ENCODE measurements at regions not wholly inside any gene's neighbourhood (a gene's known extent, or its start where the extent isn't known, plus 50 kb on each side); places are given as distances from the start of the nearest gene placed in this dataset.

DNA sequence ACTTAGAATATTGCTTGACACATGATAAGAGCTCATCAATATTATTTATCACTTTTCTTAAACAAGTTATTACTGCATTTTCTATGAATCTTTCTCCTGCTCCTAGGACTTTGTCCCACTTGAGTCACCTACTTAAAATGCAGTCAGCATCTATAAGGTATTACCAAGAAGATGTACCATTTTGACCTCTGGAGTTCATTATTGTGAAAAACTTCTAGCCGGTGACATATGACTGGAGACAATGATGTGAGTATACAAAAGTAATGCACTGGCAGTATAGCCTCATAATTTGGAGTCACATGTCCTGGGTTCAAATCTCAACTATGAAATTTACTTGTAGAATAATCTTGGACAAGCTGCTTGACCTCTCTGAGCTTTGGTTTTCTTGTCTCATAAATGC, 278.5 kb downstream of the PLPP3 start:
- no peaks in the 10 kb centered on the region for H3F3A ChIP-seq (ENCODE audit: insufficient read depth, low read length)
- TF ChIP-seq CTCF (IDR thresholded peaks at IDR 0.05; ENCODE audit: low read length) (no peak), EZH2 (IDR thresholded peaks at IDR 0.05; ENCODE audit: borderline replicate concordance, low read length) (no peak)
- no peak overlapping the region for H3K4me2 ChIP-seq (ENCODE audit: low read length)
- H3K9me3 ChIP-seq (ENCODE audit: low read length) = no peaks in the 10 kb centered on the region
- H3K9me2 ChIP-seq (ENCODE audit: low read depth, low read length) = no peaks in the 10 kb centered on the region
- H3K27ac ChIP-seq (ENCODE audit: low read depth, low read length, poor library complexity, severe bottlenecking) = no peak overlapping the region
- no peaks in the 10 kb centered on the region for H3K36me3 ChIP-seq (ENCODE audit: insufficient read depth, low read length)
- no peak overlapping the region for H3K4me3 ChIP-seq (ENCODE audit: low read depth, low read length, poor library complexity, severe bottlenecking)
- H3K27me3 ChIP-seq (ENCODE audit: insufficient read depth, low read length) = no peaks in the 10 kb centered on the region
- H2AFZ ChIP-seq (ENCODE audit: low read length) = no peak overlapping the region
- no peak overlapping the region for H3K9ac ChIP-seq (ENCODE audit: low read length)
- no peaks in the 10 kb centered on the region for H3K79me2 ChIP-seq (ENCODE audit: insufficient read depth, low read length)
- H3K4me1 ChIP-seq (ENCODE audit: insufficient read depth, low read length, severe bottlenecking) = no peaks in the 10 kb centered on the region
- H4K20me1 ChIP-seq (ENCODE audit: insufficient read depth, low read length) = no peaks in the 10 kb centered on the region

- Histone ChIP-seq H4K20me1 (ENCODE audit: insufficient read depth, low read length) (no peaks in the 10 kb centered on the region), H3K79me2 (ENCODE audit: insufficient read depth, low read length) (no peaks in the 10 kb centered on the region), H3K9me2 (ENCODE audit: low read depth, low read length) (no peaks in the 10 kb centered on the region), H3F3A (ENCODE audit: insufficient read depth, low read length) (no peaks in the 10 kb centered on the region), H3K4me1 (ENCODE audit: insufficient read depth, low read length, severe bottlenecking) (no peaks in the 10 kb centered on the region), H3K27me3 (ENCODE audit: insufficient read depth, low read length) (no peaks in the 10 kb centered on the region), H2AFZ (ENCODE audit: low read length) (no peak overlapping the region), H3K9ac (ENCODE audit: low read length) (no peak overlapping the region), H3K4me3 (ENCODE audit: low read depth, low read length, poor library complexity, severe bottlenecking) (no peak overlapping the region), H3K27ac (ENCODE audit: low read depth, low read length, poor library complexity, severe bottlenecking) (no peak overlapping the region), H3K9me3 (ENCODE audit: low read length) (no peaks in the 10 kb centered on the region), H3K4me2 (ENCODE audit: low read length) (no peak overlapping the region), H3K36me3 (ENCODE audit: insufficient read depth, low read length) (no peaks in the 10 kb centered on the region)
- TF ChIP-seq EZH2 (IDR thresholded peaks at IDR 0.05; ENCODE audit: borderline replicate concordance, low read length) (no peak), CTCF (IDR thresholded peaks at IDR 0.05; ENCODE audit: low read length) (no peak)
These were observed 280.5 kb downstream of the PLPP3 start for GRCh38 chr1:56298866-56299265.

GRCh38 chr1:56297904-56298303, 281.5 kb downstream of the PLPP3 start:
- Histone ChIP-seq H2AFZ (ENCODE audit: low read length) (no peak overlapping the region), H3K36me3 (ENCODE audit: insufficient read depth, low read length) (no peaks in the 10 kb centered on the region), H3K4me1 (ENCODE audit: insufficient read depth, low read length, severe bottlenecking) (no peaks in the 10 kb centered on the region), H3K4me3 (ENCODE audit: low read depth, low read length, poor library complexity, severe bottlenecking) (no peak overlapping the region), H3K9me2 (ENCODE audit: low read depth, low read length) (no peaks in the 10 kb centered on the region), H3K9me3 (ENCODE audit: low read length) (no peaks in the 10 kb centered on the region), H3K27ac (ENCODE audit: low read depth, low read length, poor library complexity, severe bottlenecking) (no peak overlapping the region), H3K4me2 (ENCODE audit: low read length) (no peak overlapping the region), H3K9ac (ENCODE audit: low read length) (no peak overlapping the region), H3K79me2 (ENCODE audit: insufficient read depth, low read length) (no peaks in the 10 kb centered on the region), H4K20me1 (ENCODE audit: insufficient read depth, low read length) (no peaks in the 10 kb centered on the region), H3F3A (ENCODE audit: insufficient read depth, low read length) (no peaks in the 10 kb centered on the region), H3K27me3 (ENCODE audit: insufficient read depth, low read length) (no peaks in the 10 kb centered on the region)
- no peak for TF ChIP-seq CTCF (IDR thresholded peaks at IDR 0.05; ENCODE audit: low read length)
- TF ChIP-seq EZH2 (IDR thresholded peaks at IDR 0.05; ENCODE audit: borderline replicate concordance, low read length) = no peak
